Activated T-cell treated with anti-CD3 and anti-CD28 coated beads for 1 hour (primary cell): ENCODE measurements at regions not wholly inside any gene's neighbourhood (a gene's known extent, or its start where the extent isn't known, plus 50 kb on each side); places are given as distances from the start of the nearest gene placed in this dataset.
"Not testable (repeated sequence)": the region's sequence is repeated elsewhere in the genome, so short reads cannot be mapped to it uniquely, and the experiment has no call there.

Experiments used
- DNase-seq: peaks from one replicate; pipeline ENCODE4 v3.0.0-alpha.2; 2020; ENCODE audit warnings: low read depth

DNA sequence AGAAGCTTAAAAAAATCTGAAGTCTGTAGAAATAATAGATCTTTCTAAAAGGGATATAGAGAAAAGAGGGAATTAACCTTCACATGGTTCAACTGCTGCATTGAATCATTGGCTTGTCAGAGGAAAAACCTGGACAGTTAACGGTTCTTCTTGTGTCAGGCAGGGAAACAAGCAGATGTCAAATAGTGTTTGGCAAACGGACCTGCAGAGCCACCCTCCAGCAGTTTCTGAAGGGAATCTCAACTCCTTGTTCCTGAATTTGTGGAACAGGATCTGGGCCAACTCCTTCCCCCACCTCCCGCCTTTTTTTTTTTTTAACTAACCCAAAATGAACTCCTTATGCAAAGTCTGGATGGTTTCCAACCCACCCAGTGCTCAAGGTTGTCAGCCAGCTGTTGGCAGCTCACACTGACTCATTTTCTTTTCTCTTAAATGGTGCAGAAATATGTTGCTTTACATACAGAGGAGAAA lies 187.3 kb downstream of the CAND1 start:
- DNase-seq = no peak

DNA sequence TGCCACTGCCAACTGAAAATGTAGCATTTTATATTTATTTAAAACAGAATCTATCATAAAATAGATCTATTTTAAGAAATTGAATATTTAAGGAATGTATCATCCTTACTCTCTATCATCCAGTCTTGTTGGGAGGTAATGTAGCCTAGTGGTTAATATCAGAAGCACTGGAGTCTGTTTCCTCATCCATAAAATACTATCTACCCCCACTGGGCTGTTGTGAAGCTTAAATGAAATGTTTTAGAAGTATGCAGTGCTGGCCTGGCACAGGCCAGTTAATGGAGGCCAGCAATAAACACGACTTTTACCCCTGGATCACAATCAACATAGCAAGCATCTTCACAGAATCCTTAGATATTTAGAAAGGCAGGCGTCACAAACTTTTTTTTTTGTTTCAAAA lies 188.0 kb downstream of the CAND1 start:
- DNase-seq = no peak

DNA sequence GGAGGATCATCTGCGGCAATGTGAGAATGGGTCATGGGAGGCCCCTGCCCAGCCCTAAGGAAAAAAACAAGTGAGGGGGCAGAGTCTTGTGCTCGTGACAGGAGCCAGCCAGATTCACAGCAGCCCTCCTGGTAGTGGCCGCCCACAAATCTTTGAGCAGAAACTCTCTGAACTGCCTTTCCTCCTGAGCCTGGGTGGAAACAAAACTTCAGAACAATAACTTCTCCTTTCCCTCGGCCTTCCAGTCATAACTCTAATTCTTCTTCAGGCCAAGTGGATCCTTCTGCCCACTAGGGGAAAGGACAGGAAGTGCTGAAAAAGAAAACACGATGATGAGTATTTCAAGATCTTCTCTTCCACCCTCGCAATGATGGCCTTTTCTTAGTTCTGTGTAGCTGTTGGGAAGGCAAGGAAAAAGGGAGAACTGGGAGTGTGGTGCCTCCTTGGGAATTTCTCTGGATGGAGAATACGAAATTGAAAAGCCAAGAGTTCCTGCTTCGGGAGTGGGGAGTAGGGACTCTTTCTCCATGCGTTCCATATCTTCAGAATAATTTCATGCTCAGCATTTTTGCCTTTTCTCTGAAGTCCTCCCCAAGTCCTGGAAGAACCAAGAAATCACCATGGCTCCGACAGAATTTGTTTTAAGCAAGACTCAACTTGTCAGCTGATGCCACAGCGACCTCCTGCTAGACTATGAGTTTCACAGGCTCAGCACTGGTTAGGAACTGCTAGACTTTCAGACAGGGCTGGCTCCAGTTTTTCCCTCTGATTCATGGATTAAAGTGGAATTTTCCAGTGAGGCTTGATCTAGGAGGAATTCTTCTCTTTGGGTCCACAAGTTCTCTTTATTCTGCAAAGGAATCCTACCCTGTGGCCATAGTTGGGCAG lies 188.9 kb downstream of the CAND1 start:
- DNase-seq = no peak

DNA sequence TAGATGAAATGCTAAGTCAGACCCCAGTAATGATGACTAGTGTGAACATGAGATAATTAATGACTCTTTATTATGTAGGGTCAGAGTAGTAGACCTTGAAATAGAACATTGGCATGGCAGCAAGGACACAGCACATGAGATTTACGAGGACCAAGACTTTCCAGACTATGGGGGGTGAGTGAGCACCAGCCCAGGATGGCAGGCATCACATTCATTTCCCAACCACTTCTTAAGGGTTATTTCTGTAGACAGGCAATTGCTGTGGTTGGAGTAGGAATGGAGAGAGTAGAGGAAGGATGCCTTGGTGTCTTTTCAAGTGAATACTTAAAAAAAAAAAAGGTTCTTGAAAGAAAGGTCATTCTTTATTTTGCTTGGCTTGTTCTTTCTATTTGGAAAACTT lies 189.4 kb upstream of the DYRK2 start:
- DNase-seq = no peak

DNA sequence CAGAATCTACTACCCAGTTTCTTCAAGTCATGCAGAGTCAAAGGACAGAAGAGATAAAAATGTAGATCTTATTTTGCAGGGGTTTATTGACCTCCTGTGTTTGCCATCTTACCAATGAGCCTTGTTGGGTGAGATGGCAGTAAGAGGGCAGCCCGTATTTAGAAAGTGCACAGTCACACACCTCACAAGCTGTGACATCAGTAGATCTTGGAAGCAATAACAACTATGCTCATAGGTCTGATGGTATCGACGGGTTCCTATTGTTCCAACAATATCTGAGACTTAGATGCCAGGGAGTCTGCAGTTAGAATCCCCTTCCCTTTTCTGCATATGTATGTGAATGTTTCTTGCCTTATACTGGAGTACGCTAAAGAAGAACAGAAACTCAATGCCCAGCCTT lies 189.0 kb upstream of the DYRK2 start:
- no peak for DNase-seq

DNA sequence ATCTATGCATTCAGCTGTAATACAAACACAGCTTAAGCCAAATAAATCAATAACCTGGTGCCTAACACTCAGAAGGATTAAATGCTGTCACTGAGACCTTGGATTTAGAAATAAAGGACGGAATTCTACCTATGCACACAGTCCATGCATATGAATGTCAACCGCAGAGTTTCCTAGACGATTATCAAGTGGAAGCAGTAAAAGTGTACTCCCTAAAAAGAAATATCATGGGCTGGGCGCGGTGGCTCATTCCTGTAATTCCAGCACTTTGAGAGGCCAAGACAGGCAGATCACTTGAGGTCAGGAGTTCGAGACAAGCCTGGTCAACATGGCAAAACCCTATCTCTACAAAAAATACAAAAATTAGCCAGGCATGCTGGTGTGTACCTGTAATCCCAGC lies 188.2 kb upstream of the DYRK2 start:
- DNase-seq = no peak

DNA sequence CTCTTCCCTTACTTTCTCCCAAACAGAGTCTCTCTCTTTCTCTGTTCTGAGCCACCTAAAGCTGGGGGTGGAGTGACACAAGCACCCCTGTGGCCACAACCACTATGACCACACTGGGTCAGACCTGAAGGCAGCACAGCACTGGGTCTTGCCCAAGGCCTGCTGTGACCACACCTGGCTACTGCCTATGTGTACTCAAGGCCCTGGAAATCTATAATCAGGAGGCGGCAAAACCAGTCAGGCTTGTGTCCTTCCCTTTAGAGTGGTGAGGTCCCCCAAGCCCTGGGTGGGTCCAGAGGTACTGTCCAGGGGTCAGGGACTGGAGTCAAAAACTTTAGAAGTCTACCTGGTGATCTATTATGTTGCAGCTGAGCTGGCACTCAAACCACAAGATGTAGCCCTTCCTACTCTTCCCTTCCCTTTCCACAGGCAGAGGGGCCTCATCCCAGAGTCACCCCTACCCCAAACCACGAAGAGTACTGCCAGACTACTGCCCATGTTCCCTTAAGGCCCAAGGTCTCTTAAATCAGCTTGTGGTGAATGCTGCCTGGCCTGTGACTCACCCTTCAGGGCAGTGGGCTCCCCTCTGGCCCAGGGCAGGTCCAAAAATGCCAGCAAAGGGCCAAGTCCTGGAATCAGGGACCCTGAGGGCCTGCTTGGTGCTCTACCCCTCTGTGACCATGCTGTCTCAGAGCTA lies 179.8 kb upstream of the DYRK2 start:
- DNase-seq = no peak

DNA sequence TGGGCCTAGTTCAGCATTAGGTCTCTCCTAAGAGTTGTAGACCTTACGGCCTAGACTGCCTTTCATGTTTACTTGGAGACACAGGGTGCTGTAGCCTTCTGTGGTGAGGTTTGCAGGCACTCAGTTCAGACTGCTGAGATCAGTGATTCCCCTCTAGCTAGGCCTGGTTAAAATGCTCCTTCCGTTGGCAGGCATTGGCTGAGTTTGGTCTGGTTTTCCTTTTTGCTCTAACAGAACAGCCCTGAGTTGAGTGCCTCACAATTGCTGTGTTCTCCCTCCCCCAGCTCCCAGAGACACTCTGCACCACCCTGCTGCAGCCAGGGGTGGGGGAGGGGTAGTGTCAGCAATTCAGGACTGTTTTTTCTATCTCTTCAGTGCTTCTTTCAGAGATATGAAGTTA lies 178.9 kb upstream of the DYRK2 start:
- no peak for DNase-seq

DNA sequence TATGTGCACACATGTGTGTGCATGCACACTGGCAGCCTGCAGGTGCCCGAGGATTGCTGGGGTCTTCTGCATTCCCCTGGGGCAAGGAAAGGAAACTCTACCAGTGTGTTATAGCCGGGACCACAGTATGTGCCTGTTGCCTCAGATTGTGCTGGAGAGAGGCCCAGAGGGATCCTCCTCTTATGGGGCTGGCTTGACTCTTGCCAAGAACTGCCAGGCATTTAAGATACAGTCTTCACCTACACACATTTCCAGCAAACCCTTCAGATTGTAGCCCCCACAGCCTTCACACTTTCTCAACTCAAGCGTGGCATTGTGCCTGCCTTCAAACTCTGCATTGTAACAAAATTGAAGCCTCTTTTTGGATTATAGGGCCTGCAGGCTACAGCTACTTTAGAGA lies 176.7 kb upstream of the DYRK2 start:
- no peak for DNase-seq

DNA sequence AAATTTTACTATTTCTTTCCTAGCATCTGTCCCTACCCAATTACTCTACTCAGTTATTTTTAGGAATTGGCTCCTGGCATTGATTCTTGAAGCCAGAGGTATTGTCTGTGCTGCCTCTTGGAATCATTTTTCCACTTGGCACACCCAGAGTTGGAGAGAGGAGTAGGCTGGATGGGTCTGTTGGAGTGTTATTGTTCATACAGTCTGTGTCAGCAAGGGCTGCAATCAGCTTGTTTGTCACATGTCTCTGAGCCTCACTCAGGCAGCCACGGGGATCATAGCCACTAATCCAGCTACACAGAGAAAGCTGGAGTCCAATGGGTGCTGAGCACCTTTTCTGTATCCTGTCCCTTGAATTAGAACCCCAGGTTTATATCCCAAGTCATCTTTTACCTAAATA lies 176.0 kb upstream of the DYRK2 start:
- no peak for DNase-seq

DNA sequence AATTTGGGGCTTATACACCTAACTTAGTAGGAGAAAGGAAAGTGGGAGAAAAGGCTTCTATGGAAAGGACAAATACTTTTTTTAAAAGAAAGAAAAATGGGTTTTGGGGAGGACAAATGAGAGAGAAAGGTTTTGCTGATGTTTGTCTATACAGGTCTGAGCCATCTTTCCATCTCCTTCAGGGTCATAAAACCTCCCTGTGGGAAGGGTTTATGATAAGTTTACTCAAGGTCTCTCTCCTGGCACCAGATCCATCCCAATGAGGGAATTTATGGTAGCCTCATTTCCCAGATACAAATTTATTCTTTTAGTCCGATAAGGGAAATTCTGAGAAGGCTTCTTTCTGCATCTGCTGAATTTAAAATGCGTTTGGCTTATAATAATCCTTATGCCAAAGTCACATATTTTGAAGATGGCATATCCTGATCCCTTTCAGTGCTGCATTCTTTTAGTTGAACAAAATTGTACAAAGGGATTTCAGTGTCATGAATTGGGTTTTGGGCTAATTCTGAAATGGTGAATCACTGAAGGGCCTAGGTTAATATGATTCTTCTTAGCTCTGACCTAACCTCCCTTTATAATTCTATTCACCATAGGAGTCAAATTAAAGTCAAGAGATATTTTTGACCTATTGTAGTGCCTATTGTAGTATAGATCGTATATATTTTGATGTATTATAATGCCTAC lies 173.5 kb upstream of the DYRK2 start:
- DNase-seq = no peak

DNA sequence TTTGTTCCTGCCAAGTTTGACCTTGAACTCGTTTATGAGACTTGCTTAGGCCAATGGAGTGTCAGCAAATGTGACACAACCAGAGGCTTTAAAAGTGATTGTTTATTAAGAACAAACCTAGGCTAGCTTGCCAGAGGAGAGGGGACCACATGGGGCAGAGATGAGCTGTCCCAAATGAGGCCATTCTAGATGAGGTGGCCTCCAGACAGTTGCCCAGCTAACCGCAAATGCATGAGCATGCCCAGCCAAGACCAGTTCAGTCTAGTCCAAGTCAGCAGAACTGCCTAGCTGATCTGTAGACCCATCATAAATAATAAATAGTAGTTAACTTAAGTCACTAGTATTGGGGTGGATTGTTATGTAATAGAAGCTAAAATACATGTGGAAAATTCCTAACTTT lies 172.8 kb upstream of the DYRK2 start:
- no peak for DNase-seq

DNA sequence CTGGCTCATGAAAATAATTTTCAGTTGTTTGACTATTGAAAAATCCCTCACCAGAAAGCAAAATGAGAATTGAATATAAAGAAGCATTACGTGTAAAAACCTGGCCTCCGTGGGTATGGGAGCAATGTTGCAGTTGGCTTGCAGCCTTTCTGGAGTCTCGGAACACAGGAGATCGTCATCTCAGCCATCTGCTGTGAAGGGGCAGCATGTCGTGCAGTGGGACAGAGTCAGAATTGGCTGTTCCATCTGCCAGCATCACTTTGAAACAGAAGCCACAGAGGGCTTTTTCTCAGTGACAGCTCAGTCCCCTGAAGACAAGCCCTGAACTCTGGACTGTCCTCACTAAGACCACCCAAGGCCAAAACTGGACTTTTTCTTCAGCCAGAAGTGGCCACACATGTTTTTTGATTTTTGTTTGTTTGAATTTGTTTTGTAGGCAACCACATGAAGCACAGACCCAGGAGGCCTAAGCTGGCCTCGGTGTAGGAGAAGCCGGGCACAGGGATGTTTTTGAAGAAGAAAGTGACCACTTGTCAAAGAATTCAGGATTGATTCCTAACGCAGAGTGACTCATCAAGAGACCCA lies 170.8 kb upstream of the DYRK2 start:
- DNase-seq = no peak

DNA sequence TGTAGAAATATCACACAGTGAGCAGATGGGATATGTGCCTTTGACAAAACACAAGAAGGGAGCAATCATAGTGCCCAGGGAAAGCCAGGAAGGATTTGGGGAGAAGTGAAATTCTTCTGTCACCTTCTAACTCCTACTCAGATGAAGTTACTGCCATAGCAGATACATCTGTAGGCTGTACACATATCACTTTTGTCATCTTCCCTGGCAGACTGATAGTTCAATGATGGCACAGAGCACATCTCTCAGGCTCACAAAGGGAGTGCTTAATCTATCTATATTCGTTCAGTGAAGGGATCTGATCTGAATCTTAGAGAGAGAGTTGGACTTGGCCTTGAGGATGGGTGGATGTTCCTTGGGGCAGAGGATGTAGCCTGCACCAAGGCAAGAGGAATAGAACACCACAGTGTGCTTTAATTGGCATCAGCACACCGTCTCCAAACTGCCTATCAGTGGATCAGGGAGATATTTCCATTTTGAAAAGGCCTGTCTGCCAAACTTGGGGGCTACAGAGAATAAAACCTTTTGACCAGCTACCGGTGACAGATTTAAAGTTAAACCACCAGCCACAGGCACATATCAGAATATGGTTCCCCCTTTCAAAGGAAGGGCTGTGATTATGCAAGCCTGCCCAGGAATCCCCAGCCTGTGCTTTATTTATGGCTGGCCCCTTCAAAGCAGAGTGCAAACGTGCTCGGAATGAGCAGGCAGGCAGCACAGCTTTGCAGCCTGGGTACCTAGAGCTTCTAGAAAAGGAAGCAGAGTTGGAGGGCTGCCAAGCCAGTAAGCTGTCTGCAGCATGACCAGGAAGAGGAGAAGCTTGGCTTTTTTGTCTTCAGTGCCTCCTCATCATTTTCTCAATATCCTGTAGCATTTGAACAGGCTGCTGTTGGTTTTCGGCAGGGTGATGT lies 165.5 kb upstream of the DYRK2 start:
- DNase-seq = peak; percentile 70

DNA sequence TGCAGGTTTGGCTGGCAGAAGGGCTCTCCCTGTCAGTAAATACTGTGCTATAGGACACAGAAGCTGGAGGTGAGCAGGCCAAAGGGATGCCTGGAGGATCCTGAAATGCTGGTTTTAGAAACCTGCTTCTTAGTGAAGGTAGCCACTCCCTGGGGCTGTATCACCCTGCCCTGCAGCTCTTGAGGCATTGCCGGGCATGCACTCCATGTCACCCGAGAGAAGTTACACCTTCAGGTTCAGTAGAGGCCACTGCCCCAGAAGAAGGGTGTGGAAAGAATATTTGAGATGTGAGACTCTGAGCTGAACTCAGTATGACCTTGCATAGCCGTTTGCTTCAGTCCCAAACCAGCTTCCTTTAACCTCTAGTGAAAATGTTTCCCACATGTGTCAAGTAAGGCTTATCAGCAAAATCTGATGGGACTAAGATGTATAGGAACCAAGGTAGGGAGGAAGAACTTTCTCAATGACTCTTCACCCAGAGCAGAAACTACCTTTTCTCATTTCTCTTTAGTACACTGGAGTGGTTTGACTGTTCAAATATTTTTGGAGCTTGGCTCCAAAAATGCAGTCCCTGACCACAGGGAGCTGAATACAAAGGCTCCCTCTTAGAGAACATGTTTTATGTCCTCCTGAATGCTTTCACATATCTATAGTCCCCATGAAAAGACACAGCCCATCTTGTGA lies 164.5 kb upstream of the DYRK2 start:
- no peak for DNase-seq

DNA sequence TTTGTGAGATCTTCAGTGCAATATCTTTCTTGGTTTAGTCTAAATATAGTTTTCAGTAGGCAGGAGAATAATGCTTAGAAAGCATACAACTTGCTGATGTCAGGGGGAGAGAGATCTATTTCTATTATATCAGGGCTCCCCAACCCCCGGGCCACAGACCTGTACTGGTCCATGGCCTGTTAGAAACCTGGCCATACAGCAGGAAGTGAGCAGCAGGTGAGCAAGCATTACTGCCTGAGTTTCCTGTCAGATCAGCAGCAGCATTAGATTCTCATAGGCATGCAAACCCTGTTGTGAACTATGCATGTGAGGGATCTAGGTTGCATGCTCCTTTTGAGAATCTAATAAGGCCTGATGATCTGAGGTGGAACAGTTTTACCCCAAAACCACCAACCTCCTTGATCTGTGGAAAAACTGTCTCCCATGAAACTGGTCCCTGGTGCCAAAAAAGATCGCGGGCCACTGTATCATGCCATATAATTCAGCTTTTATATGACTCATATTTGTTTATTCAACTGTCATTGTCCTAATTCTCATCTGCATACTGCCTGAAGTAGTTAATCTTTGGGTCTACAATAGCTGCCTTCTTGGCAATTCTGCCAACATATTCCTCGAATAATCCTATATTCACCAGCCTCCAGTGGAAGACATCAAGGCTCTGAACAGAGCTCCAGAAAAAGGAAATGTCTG lies 163.6 kb upstream of the DYRK2 start:
- no peak for DNase-seq

DNA sequence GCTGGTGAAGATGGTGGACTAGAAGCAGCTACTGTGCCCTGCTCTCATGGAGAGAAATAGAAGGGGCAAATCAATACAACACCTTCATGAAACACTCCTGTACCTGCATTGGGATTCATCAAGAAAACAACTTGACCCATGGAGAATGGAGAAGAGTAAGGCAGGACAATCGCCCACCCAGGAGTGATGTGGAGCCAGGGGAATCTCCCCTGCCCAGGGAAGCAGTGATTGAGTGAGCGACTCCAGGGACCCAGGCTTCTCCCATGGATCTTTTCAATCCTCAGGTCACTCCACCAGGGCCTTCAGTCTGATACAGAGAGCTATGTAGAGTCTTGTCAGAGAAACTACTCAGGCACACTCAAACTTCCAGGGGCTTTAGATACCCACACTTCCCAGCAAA lies 161.9 kb upstream of the DYRK2 start:
- no peak for DNase-seq

DNA sequence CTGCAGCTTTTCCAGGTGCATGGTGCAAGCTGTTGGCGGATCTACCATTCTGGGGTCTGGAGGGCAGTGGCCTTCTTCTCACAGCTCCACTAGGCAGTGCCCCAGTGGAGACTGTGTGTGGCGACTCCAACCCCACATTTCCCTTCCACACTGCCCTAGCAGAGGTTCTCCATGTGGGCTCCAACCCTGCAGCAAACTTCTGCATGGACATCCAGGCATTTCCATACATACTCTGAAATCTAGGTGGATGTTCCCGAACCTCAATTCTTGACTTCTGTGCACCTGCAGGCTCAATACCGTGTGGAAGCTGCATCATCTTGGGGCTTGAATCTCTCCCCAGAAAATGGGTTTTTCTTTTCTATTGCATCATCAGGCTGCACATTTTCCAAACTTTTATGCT lies 160.2 kb upstream of the DYRK2 start:
- DNase-seq = not testable (repeated sequence)

DNA sequence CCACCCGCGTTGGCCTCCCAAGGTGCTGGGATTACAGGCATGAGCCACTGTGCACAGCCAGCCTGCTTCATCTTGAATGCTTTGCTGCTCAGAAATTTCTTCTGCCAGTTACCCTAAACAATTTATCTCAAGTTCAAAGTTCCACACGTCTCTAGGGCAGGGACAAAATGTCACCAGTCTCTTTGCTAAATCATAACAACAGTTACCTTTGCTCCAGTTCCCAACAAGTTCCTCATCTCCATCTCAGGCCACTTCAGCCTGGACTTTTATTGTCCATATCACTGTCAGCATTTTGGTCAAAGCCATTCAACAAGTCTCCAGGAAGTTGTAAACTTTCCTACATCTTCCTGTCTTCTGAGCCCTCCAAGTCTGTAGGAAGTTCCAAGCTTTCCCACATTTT lies 159.5 kb upstream of the DYRK2 start:
- no peak for DNase-seq

DNA sequence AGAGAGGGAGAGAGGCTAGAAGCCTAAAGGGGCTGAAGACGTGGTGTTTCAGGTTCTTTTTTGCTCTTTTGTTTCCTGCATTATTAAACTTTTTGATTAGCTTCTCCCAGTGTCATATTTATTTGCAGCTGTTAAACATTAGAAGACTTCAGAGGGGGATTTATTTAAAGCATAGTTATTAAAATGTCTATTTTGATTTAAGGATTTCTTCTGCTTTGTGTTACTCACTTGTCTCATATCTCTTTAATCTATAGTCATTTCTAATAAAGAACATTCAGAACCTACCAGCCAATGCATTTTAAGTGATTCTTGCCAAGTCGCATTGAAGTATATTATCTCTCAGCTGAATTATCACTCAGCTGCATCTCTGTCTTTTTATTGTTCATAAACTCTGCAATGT lies 152.0 kb upstream of the DYRK2 start:
- no peak for DNase-seq
